Memory B cell (primary cell): ENCODE measurements at regions not wholly inside any gene's neighbourhood (a gene's known extent, or its start where the extent isn't known, plus 50 kb on each side); places are given as distances from the start of the nearest gene placed in this dataset.

Experiments used
- ATAC-seq: fragments of 150-1000 bp; cut with Tn5 transposase; 2 replicates; pipeline ENCODE4 v1.10.0; 2021; ENCODE audit warnings: low read depth, mild to moderate bottlenecking, moderate library complexity
- DNase-seq, 2 donors: peaks; one replicate each; pipeline ENCODE4 v3.0.0; 2022; ENCODE audit warnings: low spot score in 2 of 2
- H3K27ac Mint-ChIP-seq: one replicate; pipeline ENCODE4 v1.8.0; 2022; ENCODE audit warnings: mild to moderate bottlenecking, moderate library complexity, mixed read lengths
- H3K27me3 Mint-ChIP-seq: one replicate; pipeline ENCODE4 v1.8.0; 2022; ENCODE audit warnings: mixed read lengths
- H3K36me3 Mint-ChIP-seq: one replicate; pipeline ENCODE4 v1.8.0; 2022; ENCODE audit warnings: mild to moderate bottlenecking, mixed read lengths
- H3K4me1 Mint-ChIP-seq: one replicate; pipeline ENCODE4 v1.8.0; 2022; ENCODE audit warnings: mixed read lengths
- H3K4me3 Mint-ChIP-seq: one replicate; pipeline ENCODE4 v1.8.0; 2022; ENCODE audit warnings: mild to moderate bottlenecking, moderate library complexity, mixed read lengths
- H3K9me3 Mint-ChIP-seq: one replicate; pipeline ENCODE4 v1.8.0; 2022; ENCODE audit warnings: mixed read lengths

DNA sequence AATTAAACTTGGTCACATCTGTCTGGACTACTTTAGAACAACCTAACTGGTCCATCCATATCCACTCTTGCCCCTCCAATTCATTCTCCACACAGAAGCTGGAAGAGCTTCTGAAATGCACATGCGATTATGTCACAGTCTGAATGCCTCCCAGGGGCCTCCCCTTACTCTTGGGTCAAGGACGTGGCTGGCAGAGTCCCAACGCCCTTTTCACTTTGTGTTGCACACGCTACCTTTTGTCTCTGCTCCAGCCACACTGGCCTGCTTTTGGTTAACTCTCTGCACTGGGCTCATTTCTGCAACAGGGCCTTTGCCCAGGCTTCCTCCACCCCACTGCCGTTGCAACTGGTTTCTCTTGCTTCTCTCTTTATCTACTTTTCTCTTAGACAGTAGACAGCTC, 245.2 kb downstream of the IL20RB start:
- DNase-seq (no peak), ATAC-seq (no peak)
- Mint-ChIP-seq H3K4me3 (no peak overlapping the region), H3K36me3 (no peaks in the 10 kb centered on the region), H3K4me1 (no peaks in the 10 kb centered on the region), H3K27ac (no peak overlapping the region), H3K27me3 (peaks cover 2% of the 10 kb centered on the region), H3K9me3 (peaks cover 1% of the 10 kb centered on the region)

DNA sequence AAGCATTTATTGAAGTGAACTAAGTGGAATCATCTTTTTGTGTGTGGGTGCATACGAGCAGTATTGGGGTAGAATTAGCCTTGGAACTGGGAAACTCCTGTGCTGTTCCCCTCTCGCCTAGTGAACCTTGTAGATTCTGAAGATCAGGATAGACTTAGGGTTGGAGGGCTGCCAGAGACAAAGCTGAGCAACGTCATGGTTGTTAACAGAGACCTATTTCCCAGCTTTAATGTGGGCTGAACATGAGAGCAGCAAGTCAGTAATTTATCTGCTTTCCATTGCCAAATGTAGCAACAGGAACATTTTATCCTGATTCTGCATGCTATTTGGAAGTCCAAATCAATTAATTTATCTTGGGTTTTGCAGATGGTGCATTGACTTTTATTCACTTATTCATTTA, 246.6 kb downstream of the IL20RB start:
- H3K27ac Mint-ChIP-seq, result no peak overlapping the region
- peaks cover 1% of the 10 kb centered on the region for H3K9me3 Mint-ChIP-seq
- DNase-seq, result no peak
- H3K27me3 Mint-ChIP-seq, result peaks cover 2% of the 10 kb centered on the region
- no peak for ATAC-seq
- no peak overlapping the region for H3K4me3 Mint-ChIP-seq
- H3K36me3 Mint-ChIP-seq, result no peaks in the 10 kb centered on the region
- H3K4me1 Mint-ChIP-seq, result no peaks in the 10 kb centered on the region

DNA sequence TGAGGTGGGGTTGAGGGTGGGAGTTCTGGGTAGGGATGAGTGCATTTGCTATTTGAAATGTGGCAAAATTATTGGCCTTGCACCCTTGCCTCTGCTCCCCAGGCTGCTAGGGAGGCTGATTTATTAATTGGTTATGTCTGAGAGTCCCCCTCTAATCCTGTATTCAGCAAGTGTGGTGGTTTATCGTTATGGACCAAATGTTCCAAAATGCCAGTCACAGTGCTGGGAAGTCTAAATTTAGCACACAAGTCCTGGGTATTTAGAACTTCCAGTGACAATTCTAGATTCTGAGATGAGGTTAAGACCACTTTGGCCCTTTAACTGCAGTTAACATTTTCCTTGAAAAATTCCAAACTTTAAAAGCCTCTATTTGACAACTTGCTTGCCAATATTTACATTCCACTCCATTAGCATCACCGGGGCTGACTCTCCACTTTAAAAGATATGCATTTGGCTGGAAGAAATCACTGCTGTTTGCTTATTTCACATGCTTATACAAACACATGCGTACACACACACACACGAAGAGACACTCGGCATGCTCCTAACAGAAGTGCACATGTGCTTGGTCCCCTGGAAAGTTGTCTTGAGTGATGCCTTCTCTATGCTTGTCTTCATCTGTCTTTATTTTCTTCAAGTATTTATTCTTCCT, 247.7 kb downstream of the IL20RB start:
- Mint-ChIP-seq H3K4me3 (no peak overlapping the region), H3K4me1 (no peaks in the 10 kb centered on the region), H3K27ac (no peak overlapping the region), H3K9me3 (no peaks in the 10 kb centered on the region), H3K36me3 (no peaks in the 10 kb centered on the region), H3K27me3 (peaks cover 2% of the 10 kb centered on the region)
- DNase-seq (no peak), ATAC-seq (no peak)

DNA sequence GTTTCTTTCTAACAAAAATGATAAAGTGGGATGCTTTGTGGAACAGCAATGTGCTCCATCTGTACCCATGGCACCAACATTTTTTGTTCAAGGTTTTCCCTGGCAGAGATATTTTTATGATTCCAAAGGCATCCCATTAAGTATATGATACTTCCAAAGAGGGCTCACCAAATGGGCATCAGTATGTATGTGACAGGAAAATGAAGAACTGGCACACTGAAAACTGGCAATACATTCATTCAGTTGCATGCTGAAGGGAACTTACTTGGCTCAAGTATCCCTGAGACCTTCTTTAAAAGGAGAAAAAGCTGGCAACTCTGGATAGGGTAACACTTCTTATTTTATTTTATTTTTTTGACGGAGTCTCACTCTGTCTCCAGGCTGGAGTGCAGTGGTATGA, 249.8 kb downstream of the IL20RB start:
- no peak for DNase-seq
- no peaks in the 10 kb centered on the region for H3K4me1 Mint-ChIP-seq
- ATAC-seq, result no peak
- H3K27me3 Mint-ChIP-seq, result peaks cover 2% of the 10 kb centered on the region
- H3K27ac Mint-ChIP-seq, result no peak overlapping the region
- H3K36me3 Mint-ChIP-seq, result no peaks in the 10 kb centered on the region
- peaks cover 2% of the 10 kb centered on the region for H3K9me3 Mint-ChIP-seq
- no peak overlapping the region for H3K4me3 Mint-ChIP-seq

DNA sequence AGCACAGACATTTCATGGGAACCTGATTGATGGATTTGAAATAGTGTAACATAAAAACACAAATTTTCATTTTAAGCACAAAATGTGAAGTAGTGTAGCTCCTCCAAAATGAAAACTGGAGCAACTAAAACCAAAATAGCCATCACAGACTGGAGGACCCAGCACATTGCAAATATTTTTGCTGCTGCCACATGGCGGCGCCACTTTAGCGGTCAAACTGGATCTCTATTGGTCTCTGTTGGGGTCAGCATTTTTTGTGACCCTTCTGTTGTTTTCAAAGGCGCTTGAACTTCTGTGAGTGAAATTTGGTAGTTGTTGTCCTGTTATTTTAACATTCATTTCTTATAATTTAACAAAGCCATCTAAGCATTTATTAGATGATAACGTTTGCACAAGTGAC, 259.9 kb downstream of the IL20RB start:
- Mint-ChIP-seq H3K4me3 (no peak overlapping the region), H3K4me1 (no peaks in the 10 kb centered on the region), H3K27me3 (peaks cover 2% of the 10 kb centered on the region), H3K36me3 (peaks cover 1% of the 10 kb centered on the region), H3K9me3 (peaks cover 9% of the 10 kb centered on the region), H3K27ac (no peak overlapping the region)
- DNase-seq, result no peak
- ATAC-seq, result no peak

DNA sequence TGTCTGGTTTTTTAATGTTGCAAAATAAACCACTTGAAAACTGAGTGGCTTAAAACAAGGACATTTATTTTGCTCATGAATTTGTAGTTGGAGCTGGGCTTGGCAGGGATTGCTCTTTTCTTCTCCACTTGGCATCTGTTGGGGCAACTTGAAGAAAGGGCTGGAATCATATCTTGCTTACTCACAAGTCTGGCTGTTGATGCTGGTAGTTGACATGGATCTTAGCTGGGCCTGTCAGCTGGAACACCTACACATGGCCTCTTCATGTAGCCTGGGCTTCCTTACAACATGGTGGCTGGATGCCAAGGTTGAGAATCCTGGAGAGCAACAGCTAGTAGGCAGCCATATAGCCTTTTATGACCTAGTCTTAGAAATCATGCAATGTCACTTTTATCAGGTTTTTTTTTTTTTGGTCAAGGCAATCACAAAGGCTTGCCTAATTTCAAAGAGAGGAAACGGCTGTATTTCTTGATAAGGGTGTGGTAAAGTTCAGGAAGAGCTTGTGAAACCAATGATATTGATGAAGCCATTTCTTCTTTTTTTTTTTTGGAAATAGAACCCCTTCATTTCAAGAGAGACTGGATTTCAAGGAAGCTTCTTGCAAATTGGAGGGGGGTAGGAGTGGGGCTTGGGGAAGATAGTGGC, 262.1 kb downstream of the IL20RB start:
- H3K9me3 Mint-ChIP-seq, result peaks cover 7% of the 10 kb centered on the region
- no peak overlapping the region for H3K4me3 Mint-ChIP-seq
- no peaks in the 10 kb centered on the region for H3K27me3 Mint-ChIP-seq
- H3K27ac Mint-ChIP-seq, result no peak overlapping the region
- H3K4me1 Mint-ChIP-seq, result no peaks in the 10 kb centered on the region
- DNase-seq (no peak), ATAC-seq (no peak)
- H3K36me3 Mint-ChIP-seq, result peaks cover under 1% of the 10 kb centered on the region

DNA sequence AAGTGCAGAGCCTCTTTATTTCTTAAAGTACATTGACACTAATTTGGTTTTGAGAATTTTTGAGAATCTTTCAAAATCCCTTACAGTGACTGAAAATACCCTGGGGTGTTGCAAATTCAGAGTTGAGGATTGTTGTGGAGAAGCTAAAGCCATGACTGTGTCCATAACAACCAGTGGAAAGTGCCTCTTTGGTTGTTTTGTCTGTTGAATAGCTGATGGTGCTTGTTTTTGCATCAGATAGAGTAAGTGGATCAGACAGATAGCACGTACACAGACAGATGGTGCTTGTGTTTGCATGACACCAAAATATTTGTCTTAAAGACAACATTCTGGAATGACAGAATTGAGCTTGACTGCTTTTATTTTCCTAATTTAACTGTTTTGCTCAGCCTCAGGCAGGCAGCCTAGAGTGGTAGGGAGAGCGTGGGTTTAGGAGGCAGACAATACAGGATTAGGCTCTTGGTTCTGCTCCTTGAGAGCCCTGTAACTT, 265.0 kb downstream of the IL20RB start:
- no peak overlapping the region for H3K4me3 Mint-ChIP-seq
- H3K36me3 Mint-ChIP-seq, result no peaks in the 10 kb centered on the region
- no peak overlapping the region for H3K27ac Mint-ChIP-seq
- peaks cover 3% of the 10 kb centered on the region for H3K27me3 Mint-ChIP-seq
- no peaks in the 10 kb centered on the region for H3K4me1 Mint-ChIP-seq
- DNase-seq, result no peak
- no peak for ATAC-seq
- H3K9me3 Mint-ChIP-seq, result peaks cover 6% of the 10 kb centered on the region

DNA sequence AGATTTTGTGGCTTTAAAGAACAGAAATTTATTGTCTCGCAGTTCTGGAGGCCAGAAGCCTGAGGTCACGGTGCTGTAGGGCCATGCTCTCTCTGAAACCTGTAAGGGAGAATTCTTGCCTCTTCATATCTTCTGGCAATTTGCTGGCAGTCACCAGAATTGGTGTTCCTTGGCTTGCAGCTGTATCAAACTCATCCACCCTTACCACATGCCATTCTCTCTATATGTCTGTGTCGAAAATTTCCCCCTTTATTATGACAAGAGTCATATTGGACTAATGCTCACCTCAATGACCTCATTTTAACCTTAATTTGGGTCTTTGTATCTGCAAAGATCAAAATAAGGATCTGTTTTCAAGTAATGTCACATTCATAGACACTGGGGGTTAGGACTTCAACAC, 266.7 kb downstream of the IL20RB start:
- H3K27ac Mint-ChIP-seq, result no peak overlapping the region
- no peak overlapping the region for H3K4me3 Mint-ChIP-seq
- DNase-seq (no peak), ATAC-seq (no peak)
- H3K27me3 Mint-ChIP-seq, result peaks cover 5% of the 10 kb centered on the region
- peaks cover 5% of the 10 kb centered on the region for H3K9me3 Mint-ChIP-seq
- H3K36me3 Mint-ChIP-seq, result no peaks in the 10 kb centered on the region
- no peaks in the 10 kb centered on the region for H3K4me1 Mint-ChIP-seq

DNA sequence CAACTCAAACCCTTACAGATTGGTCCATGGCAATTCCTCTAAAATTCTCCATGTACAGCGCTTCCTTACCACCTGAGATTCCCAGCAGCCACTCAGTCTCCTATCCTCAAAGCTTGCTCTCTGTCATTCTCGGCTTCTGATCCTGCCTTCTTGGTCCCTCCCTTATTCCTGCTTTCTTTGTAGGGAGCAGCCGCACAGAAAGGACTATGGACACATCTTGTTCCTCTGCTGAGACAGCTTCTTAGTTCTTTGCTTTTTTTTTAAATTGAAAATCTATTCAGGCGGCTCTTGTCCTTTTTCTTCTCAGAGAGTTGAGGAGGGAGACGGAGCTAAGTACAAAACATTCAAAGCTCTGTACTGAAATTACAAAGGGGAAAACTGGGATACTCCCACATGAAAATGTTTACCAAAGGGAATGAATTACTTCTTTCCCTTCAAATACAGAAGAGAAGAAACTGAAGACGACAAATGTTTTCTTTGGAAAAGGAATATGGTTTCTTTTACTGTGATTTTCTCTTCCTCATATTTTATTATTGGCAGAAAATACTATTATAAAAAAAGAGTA, 285.1 kb downstream of the IL20RB start:
- no peaks in the 10 kb centered on the region for H3K4me1 Mint-ChIP-seq
- peaks cover 3% of the 10 kb centered on the region for H3K27me3 Mint-ChIP-seq
- ATAC-seq, result no peak
- no peak overlapping the region for H3K27ac Mint-ChIP-seq
- DNase-seq, result no peak
- peaks cover 2% of the 10 kb centered on the region for H3K9me3 Mint-ChIP-seq
- H3K4me3 Mint-ChIP-seq, result no peak overlapping the region
- H3K36me3 Mint-ChIP-seq, result no peaks in the 10 kb centered on the region

DNA sequence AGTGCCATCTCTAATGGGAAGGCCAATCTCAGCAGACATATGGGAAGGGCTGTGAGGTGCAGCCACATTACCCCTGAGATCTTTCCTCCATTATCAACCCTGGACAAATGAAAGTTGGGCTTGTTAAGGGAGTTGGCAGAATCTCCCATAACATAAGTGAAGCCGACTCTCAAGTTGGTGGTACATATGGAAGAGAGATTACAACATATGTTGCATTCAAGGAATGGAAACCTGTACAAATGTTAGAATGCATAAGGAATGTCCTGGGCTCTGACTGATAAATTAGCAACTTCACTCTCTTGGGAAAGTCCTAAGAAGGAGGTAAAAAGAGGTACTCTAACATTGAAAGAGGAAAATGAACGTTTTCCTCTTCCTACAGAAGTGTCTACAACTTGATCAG, 288.7 kb downstream of the IL20RB start:
- no peak overlapping the region for H3K4me3 Mint-ChIP-seq
- ATAC-seq, result no peak
- H3K36me3 Mint-ChIP-seq, result no peaks in the 10 kb centered on the region

DNA sequence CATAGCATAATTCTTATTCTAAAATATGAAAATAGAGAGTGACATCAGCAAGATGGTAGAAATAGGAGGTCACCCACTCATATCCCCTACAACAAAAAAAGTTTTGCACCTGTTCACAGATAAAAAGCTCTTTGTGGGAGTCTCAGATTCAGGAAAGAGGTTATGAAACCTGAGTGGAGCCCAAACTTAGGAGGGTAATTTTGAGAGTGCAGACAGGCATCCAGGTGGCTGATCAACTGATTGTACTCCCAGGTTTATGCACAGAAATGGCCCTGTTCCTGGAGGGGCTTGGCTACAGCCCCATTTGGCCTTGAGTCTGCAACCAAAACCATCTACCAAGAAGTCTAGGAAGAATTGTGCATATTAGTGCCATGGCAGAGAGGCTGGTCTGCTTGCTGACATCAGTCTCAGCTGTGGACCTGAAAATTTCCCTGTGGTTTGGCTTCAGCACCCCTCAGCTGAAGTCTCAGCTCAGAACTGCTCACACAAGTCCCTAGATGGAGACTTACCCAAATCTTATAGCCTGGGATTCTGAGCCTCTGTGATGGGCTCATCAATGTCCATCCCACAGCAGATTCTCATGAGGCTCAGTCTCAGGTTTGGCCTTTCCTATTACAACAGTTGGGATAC, 291.6 kb downstream of the IL20RB start:
- no peaks in the 10 kb centered on the region for H3K27me3 Mint-ChIP-seq
- DNase-seq (no peak), ATAC-seq (no peak)
- peaks cover 9% of the 10 kb centered on the region for H3K9me3 Mint-ChIP-seq
- H3K27ac Mint-ChIP-seq, result no peak overlapping the region
- no peak overlapping the region for H3K4me3 Mint-ChIP-seq
- no peaks in the 10 kb centered on the region for H3K36me3 Mint-ChIP-seq
- no peaks in the 10 kb centered on the region for H3K4me1 Mint-ChIP-seq

More for the DNA sequence above, 288.7 kb downstream of the IL20RB start:
- no peaks in the 10 kb centered on the region for H3K4me1 Mint-ChIP-seq
- H3K9me3 Mint-ChIP-seq, result peaks cover 4% of the 10 kb centered on the region
- peaks cover 2% of the 10 kb centered on the region for H3K27me3 Mint-ChIP-seq
- H3K27ac Mint-ChIP-seq, result no peak overlapping the region
- DNase-seq, result no peak

DNA sequence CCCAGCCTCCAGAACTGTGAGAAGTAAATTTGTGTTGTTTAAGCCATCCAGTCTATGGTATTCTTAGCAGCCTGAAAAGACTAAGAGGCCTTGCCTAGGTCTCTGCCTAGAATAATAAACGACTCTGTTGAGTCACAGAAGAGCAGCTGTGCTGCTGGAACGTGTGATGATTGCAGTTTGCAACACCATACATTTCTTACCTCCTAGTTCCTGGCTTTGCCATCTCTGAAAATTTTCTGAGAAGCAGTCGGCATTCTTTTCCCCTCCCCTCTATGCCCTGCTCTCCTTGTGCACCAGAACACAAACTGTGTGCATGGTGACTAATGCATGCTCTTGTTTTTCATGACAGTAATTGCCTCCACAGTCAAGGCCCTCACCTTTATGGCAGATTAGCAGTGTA, 301.3 kb downstream of the IL20RB start:
- Mint-ChIP-seq H3K4me1 (no peaks in the 10 kb centered on the region), H3K36me3 (no peaks in the 10 kb centered on the region), H3K27me3 (no peaks in the 10 kb centered on the region), H3K27ac (no peak overlapping the region), H3K4me3 (no peak overlapping the region), H3K9me3 (no peaks in the 10 kb centered on the region)
- ATAC-seq, result no peak
- no peak for DNase-seq

DNA sequence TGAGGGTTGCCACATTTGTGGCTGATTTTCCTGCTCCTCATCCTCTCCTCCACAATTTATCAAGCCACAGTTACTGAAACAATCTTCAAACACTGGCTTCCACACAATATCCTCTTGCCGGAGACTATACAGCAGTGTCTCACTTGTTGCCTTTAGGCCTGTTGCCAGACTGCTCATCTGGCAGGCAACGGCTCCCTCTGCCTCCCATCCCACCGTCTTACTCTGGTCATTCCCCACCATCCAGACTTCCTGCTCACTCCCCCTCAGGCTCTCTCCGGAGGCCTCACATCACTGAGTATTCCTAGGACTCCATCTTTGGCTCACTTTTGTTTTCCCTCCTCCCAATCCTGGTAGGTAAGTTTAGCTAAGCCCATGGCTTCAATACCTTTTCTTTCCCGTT, 301.9 kb downstream of the IL20RB start:
- no peak overlapping the region for H3K27ac Mint-ChIP-seq
- no peaks in the 10 kb centered on the region for H3K36me3 Mint-ChIP-seq
- H3K4me3 Mint-ChIP-seq, result no peak overlapping the region
- H3K27me3 Mint-ChIP-seq, result no peaks in the 10 kb centered on the region
- no peak for ATAC-seq
- no peaks in the 10 kb centered on the region for H3K9me3 Mint-ChIP-seq
- DNase-seq, result no peak
- H3K4me1 Mint-ChIP-seq, result no peaks in the 10 kb centered on the region

DNA sequence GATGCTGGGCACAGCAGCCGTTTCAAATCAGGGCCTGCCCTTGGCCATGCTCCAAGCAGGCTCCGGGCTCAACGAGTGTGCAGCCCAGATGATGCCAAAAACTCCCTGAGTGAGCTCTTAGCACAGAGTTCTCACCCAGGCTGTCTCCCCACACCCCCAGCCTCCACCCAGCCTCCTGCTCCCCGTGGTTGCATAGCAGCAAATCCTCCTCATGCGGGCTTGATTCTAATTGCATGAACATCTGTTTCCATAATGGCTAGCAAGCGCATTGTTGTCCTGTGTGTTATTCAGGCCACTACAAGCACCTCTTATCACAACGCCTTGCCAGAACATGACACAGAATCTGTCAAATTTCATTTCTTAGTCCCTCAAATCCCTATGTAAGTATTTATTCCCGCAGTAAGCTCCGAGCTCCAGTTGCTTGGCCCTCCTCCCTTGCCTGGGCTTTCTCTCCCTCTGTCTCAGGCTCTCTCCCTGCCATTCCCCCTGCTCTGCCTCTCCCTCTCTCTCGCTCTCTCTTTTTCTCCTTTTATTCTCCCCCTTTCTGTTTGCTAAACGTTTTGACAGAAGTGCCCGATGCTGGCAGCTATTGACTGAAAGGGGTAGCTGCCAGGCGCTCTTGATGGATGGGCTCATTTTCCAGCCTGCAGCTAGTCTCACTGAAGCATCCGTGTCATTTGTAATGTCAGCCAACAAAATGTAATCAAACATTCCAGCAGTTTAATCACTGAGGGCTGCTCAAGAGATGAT, 306.5 kb downstream of the IL20RB start:
- no peak for ATAC-seq
- peaks cover 2% of the 10 kb centered on the region for H3K27me3 Mint-ChIP-seq
- DNase-seq, result no peak
- no peaks in the 10 kb centered on the region for H3K9me3 Mint-ChIP-seq
- no peaks in the 10 kb centered on the region for H3K4me1 Mint-ChIP-seq
- H3K36me3 Mint-ChIP-seq, result no peaks in the 10 kb centered on the region
- H3K4me3 Mint-ChIP-seq, result no peak overlapping the region
- no peak overlapping the region for H3K27ac Mint-ChIP-seq
